Endometrial microvascular endothelial cells (primary cell): ENCODE measurements at regions not wholly inside any gene's neighbourhood (a gene's known extent, or its start where the extent isn't known, plus 50 kb on each side); places are given as distances from the start of the nearest gene placed in this dataset.

ENCODE experiments used
- in situ Hi-C: cut with HindIII; loops from 2 replicates; pipeline ENCODE4 v1.10.0; 2017; ENCODE audit warnings: low sequenced_read_pairs, low pct_unique_long_range_greater_than_20kb; ENCODE audit errors: inconsistent ontology term

DNA sequence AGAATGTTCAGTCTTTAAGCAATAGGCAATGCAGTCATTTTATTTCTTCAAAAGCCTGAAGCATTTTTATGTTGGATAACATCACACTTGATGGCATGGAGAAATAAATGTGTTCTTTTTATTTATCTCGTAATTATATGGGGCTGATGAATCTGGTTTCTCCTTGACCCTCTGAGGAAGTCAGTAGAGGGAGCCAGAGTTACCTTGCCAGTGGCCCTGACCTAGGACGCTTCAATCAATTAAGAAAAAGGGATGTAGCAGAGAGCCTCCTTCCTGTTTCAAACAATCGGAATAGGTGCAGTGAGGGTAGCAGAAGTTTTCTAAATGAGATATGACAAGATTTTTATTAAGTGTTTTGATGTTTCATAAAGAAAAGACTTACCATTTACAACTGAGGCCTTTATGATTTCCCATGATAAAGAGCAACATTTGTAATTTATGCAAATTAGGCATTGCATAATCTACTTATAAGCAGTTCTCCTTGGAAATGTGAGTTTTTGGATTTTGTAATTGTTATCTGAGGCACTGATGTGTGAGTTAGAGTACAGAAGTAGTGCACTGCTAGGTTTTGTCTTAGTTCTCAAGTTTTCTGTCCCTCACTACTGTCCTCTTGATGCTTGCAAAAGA is 129.1 kb downstream of the RAP2B start:
- in situ Hi-C loops = no loop called here

DNA sequence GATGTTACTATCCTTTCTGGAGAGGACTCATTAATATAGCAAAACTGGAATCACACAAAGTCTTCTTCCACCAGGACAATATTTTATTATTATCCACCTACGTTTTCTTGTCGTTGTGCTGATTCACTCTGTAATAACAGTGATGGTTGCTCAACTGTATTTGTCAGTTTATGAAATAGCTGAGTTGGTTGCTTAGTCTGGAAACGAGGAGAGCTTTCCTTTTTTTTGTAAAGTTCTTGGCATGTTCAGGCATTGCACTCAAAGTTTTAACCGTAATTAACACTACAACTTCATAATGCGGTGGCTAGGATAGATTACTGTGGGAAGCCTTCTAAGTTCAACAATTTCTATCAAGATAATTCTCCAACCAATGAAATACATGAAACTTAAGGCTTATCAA is 131.2 kb downstream of the RAP2B start:
- in situ Hi-C loops = no loop called here

DNA sequence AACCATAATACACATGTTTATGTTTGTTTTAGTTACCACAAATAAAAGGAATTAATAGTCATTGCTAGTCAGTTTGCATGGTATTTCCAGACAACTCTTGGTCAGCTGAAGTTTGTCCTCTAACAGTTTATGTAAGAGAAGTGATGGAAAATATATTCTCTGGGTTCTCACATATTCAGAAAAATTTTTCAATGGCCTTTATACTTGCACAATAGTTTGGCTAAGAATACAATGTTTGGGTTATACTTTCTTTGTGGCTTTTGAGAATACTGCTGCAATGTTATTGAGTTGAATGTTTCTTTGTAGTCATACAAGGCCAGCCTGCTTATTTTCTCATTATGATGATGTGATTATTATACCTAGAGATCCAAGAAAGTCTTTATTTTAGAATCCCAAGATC is 133.9 kb downstream of the RAP2B start:
- in situ Hi-C loops = no loop called here

DNA sequence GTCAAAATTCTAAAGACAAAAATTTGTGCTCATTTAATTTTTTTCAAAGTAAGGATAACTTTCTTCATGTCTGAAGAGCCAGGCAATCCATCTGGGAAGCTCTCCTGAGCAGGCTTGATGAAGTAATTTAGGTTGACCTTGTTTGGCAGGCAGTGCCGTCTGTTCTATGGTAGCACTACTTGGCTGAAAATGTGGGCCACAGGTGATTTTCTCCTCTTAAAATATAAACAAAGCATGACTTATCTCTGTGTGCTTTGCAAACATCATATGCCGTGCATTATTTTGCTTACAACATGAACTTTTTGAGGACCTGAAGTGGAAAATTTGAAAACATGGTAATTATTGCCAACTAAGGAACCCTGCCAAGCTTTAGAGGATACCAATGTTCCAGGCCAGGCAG is 143.2 kb downstream of the RAP2B start:
- in situ Hi-C loops = no loop called here

DNA sequence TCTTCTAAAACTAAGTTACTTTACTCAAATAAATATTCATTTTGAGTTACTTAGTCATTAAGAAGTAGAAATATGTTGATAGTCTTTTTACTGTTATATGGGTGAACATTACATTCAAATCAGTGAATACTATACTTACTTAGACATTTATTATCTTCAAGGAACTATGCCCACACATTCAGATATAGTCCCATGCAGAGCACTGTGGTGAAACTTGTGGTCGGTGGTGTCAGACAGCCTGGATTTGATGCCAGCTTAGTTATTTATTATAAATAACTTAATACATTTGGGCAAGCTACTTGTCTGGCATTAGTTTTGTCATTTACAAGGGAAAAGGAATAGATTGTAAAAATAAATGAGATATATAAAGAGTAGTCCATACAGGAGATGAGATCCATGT is 149.5 kb downstream of the RAP2B start:
- in situ Hi-C loops = no loop called here

DNA sequence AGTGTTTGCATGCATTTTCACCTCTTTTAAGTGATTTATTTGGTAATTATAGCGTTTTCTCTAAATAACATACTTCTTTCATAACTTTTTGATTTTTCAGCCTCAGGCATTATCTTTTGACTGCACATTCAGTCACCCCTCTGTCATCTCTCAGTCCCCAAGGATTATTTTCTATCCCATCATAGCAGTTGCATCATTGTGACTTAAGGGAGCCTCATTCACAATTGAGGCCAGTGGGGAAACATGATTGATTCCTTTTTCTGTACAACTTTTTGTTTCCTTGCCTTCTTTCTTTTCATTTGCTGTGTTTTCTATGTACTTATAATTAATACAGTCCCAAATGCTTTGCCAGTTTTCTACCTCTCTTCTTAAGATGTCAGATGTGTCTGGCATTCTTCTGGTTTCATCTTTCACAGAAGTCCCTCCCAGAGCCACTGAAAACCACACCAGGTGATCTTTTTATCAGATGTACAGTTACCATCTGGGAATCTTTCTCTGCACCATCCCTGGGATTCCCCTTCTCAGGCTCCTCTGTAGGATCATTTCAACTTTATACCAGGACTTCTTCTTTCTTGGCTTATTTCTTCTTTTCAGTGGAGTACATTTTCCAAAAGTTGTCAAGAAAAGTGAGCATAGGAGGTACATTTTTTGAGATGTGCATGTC is 151.4 kb downstream of the RAP2B start:
- in situ Hi-C loops = no loop called here

DNA sequence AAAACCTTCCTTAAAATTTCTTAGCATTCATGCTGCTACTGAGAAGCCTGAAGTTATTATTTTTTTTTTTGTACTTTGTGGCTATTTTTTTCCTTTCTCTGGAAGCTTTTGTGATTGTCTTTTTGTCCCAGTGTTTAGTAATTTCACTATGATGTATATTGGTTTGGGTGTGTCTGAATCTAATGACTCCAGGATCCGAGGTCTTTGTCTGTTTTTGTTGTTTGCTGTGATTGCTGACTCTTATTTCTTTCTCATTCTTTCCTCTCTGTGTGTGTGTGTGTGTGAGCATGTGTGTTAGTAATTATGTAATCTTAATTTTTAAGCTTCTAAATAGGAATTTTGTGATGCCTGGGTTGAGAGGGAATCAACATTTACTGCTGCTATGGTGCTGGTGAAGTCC is 152.0 kb downstream of the RAP2B start:
- in situ Hi-C loops = no loop called here

DNA sequence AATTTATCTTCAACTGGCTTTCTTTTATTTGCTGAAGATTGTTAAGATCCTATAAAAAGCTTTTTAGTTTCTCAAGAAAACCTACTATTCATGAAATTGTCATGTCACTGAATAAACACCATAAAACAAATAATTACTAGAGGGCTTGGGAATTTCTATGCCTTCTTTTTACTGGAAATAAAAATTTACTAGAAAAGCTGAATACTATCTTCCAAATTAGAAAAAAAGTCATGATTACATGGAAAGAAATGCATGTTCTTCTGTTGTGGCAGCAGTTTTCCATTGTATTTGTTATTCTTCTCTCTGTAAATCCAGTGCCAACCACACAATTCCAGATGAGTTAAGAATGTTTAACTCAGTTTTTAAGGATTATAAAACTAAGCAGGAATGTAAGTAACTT is 153.8 kb downstream of the RAP2B start:
- in situ Hi-C loops = no loop called here

DNA sequence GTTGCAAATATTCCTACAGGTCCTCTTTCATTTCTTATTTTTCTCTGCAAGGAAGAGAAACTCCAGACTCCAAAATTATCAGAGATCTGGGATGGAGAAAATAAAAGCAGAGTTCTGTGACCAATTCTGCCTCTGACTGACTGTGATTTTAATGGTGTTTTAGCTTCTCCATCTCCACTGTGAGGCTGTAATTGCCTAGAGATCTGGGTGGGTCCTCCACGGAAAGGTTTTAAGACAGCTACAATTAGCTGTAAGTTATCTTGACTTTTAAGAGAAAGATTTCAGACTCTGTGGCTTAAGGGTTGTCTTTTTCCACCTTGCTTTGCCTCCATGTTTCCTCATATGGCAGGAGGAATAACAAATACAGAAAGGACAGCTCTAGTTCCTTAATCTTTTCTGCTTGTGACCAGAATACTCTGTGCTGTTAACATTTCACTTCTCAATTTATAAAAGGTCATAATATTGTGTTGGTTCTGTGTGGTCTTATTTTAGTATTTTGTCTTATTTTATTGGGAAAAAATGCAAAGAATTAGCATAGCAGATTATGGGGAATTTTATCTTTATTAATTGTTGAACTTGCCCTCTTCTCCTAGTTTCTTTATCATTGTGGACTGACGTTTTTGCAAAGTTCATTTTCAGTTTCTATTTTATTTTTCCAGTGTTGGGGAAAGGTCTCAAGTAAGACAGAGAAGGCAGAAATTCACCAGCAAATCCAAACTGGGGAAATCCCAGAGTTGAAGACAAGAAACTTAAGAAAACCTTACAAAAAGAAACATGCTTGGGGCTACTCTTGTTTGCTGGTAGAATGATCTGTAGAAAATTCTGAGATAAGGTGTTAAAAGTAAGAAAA is 157.9 kb downstream of the RAP2B start:
- in situ Hi-C loops = no loop called here

DNA sequence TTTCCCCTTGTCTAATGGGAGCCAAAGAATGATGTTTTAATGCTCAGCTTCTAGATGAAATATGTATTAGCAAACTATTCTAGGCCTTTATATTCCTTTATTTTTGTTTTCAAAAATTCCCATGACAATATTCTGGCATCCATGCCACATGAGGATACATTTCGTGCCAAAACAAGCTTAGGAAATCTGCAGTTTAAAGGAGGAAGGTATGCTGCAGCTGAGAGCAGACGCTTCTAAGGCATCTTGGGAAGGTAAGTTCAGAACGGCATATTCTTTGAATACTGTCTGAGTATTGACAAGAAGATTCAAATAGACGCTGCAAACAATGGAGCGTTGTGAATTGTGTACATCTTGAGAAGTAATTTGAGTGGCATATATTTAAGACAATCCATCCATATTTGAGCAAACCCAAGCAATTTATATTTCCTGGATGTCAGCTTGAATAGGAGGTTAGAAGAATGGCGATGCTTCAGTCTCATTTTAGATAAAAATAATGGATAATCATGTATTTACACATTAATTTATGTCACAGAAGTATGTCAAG is 158.6 kb downstream of the RAP2B start:
- in situ Hi-C loops = no loop called here

DNA sequence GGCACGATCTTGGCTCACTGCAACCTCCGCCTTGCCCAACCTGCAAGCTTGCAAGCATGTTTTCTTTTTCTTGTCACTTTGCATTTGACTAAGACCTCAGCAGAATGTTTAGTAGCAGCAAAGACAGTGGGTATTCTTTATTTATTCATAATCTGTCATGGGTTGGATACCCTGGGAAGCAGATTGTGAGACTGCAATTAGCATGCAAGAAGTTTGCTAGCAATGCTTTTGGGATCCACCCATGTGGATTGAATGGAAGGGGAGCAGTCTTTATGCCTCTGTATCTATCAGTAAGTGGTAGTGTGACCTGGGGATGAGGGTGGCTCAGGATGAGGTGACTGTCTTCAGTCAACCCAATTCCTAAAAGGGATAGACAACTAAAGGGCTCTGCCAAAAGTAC is 166.7 kb downstream of the RAP2B start:
- in situ Hi-C loops = no loop called here

DNA sequence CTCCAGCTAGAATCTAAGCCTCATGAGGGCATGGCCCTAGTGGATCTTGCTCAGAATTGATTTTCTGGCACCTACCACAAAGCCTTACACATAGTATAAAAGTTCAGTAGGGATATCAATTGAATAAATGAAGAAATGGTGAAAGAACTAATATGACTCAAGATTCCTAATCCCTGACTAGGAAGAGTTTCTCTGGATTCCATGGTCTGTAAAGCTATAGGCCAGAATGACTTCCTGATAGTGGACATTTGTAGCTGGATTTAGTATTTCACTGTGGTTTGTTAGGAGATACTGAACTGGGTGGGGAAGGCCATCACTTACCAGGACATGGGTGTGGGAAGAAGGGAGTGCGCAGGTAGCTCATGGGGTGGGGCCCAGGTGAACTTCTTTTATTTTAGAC is 168.9 kb downstream of the RAP2B start:
- in situ Hi-C loops = no loop called here

DNA sequence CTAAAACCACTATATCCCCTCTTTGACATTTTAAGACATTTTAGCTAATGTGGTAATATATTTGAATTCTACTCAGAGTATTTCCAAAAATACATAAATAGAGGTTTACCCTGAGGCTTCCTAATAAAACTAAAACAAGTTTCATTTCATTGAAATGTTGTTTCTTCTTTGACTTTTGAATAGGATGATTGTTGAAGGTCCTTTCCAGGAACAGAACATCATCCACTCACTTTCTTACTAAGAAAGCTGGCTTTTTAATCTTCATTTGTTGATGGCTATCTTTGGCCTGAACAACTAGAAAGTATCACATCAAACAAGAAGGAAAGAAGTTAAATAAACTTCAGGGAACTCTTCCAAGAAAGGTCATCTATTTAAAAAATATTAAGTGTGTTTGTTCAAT is 169.7 kb downstream of the RAP2B start:
- in situ Hi-C loops = no loop called here

DNA sequence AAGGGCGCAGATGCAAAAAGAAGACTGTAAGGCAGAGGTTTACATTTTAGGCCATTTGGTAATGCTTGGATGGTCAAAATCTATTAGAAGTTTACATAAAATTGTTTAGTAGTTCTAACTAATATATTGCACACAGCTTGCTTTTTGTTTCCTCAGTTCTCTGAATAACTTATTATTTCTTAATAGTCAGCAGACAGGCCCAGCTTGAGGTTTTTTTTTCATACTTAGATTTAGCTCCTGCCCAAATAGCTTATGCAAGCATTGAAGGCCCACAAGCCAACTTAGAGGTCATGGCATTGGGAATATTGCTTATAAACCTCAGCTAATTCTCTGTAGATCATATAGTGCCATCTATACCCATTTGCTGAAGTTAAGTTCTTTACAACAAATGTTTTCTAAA is 172.5 kb downstream of the RAP2B start:
- in situ Hi-C loops = no loop called here

DNA sequence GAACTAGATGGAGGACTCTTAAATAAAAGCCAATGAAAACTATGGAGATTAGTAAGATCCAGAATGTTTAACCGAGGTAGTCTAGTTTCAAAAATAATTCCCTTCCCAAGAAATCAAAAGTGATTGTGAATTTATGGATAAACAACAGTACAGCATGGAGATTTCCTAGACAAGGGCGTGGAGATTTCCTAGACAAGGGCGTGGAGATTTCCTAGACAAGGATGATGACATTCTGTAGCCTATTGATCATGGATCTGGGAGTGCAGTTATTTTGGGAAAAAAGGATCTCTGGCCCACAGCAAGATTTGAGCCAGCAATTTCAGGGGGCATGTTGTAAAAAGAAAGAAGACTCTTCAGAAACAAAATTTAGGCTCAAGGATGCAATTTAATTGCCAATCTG is 175.3 kb downstream of the RAP2B start:
- in situ Hi-C loops = no loop called here

DNA sequence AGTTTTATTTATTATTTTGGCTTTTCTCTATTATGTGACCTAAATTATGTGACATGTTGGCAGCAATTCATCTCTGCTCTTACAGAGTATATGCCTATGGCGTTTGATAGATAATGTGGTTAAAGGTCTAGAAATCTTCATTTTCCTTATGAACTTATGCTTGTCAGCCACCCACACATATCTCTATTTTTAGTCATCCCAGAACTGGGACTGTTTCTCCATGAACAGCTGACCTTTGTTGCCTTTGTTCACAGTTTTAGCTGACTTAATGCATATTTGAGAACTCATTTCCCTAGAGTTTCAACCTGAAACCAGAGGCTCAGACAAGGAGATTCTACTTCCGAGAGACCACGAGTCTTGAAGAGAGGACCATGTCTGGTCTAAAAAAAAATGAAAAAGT is 176.5 kb downstream of the RAP2B start:
- in situ Hi-C loops = no loop called here

DNA sequence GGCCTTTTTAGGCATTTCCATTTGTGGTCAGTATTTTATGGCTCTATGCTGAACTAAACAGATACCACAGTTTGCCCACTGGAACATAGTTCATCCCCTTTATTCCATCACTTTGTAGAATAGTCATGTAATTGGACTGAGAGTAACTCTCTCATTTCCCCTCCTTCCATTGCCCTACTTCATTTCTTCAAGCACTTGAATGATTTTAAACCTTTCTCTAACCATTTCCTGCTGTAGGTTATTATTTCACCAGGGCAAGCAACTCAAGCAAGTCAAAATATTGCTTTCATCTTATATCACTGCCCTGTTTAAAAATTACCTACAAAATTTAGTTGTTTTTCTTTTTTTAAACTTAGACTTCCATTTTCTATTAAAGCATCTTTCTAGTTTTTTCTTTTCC is 177.0 kb downstream of the RAP2B start:
- in situ Hi-C loops = no loop called here

DNA sequence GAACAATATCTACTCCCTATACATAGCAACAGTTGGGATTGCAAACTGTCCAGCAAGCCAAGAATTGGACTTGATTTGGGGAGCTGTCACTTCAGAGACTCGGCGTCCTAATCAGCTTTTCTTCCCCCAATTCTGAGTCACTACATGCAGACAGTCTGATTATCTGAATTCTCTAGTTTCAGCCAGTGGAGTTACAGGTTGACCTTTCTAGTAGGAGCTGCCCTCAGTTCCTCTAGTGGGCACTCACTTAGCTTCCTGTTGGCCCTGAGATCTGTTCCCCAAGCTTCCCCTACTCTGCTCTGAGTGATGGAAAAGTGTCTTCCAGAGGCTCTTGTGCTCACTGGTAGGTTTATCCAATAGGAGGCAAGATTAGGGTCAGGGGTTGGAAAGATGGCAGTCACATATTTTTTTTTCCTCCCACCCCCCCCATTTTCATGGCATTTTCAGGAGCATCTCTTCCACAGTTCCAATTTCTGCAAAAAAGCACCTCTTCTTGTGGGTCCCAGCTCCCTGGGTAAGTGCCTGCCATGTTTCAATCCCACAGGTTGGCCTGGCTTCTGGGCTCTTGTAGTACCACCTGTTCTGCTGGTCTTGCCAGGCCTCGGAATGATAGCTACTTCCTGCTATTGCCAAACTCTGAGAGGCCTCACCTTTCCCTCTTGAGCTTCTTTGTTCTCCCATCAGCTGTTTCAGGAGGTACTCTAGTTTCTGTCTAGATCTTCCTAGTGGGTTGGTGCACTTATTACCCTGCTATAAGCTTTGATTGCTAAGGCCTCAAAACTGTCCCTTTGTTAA is 182.2 kb downstream of the RAP2B start:
- in situ Hi-C loops = no loop called here

DNA sequence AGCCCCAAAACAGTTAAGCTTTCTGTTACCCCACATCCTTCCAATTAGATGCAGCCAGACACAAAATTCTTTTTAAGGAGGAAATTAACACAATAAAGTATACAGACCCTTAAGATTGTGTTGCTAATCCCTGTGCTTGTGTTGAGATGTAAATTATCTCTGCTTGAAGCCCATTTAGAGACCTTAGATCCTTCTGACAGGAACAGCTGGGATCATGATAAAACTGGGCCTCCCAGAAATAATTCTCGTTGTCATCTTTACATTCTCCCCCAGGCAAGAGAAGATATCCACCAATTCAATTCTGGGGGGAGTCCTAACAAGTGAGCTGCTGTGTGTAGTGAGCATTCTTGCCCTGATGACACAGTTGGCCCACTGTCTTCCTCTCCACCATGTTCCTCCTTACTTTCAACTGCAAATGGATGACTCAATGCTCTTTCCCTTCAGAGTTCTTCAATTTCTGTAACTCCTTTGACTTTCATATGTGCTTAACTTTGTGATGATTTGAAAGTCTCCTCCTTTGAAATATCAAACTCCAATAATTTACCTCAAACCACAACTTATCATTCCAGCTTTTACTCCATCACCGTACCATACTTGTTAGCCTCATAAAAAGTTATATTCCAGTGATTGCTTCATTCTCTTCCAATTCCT is 186.6 kb downstream of the RAP2B start:
- in situ Hi-C loops = no loop called here
